ENCODE measurements at regions not wholly inside any gene's neighbourhood (a gene's known extent, or its start where the extent isn't known, plus 50 kb on each side); places are given as distances from the start of the nearest gene placed in this dataset.
"Not testable (repeated sequence)": the region's sequence is repeated elsewhere in the genome, so short reads cannot be mapped to it uniquely, and the experiment has no call there.

DNA sequence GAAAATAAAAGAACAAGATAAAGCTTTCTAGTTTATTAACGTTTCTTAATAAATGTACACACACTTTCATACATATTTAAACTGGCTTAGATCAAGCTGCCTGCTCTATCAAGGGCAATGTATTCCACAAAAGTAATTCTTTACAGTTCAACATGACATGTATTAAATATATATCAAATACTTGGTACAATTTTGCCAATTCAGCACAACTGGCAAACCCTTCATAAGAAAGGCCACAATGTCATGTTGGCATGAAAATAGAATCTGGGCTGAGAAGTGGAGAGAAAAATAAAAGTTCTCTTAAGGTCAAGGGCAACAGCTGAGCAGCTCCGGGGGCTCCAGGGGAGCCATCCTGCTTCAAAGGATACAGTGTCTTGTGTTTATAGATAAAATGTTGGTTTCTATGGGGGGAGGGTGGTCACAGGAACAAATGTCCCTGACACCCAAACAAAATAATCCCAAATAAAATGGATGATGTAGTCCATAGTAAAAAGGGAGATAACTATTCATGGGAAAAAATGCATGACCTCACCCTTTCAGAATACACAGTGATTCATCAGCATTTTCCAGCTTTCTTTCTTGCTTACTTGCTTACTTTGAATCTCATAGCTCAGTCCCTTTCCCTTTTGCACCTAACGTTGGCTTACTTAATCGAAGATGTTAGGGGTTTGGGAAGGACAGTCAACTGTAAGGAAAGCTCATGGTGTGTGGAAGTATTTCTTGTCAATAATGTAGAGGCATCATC, 494.9 kb downstream of the NYAP2 start:
- DNase-seq: no peak

DNA sequence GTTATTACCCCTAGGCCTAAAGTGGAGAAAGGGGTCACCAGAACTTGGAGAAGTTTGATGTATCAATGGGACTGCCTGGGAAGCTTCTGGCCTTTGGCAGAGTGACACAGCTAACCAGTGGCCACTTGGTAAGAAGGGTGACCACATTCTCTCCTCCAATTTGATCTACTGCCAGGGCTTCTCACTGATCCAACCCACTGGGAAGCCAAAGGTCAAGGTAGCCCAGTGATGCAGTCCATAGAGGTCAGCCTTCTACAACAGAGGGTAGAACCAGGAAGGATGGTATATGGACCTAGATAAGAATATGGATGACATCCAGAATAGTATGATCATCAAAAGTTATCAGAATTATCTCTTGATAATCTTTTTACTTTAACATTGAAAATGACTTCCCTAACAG, 493.6 kb downstream of the NYAP2 start:
- no peak for DNase-seq

DNA sequence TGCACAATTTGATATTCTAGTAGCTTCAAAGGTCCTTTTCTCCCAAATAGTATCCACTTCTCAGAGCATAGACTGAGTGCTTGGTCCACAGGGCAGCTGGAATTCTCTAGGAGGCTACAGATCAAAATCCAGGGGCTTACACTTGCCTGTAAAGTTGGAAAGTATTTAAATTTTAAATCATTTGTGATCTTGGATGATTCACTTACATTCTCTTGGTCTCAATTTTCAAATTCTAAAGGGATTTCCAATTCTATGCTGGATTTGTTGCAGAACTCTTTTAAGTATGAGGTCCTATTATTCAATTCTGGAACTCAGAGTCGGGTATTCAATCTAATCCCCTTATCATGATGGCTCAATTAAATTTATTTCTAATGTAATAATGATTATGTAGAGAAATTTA, 492.3 kb downstream of the NYAP2 start:
- DNase-seq: no peak

DNA sequence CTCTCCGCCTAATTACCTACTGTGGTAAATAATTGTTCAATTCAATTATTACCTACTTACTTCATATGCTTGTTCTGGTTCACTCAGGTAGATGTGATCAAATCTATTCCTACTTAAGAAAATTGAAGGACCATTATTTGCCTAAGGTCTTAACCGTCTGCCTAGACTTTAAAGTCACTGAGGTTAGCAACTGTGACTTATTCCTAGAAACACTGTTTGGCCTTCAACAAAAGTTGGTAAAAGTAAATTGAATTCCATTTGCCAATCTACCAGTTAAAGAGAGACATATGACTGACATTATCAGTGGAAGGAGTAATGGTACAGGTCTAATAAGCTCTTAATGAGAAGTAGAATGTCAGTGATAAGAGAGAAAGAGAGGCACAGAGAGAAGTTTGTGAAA, 491.5 kb downstream of the NYAP2 start:
- DNase-seq: no peak

DNA sequence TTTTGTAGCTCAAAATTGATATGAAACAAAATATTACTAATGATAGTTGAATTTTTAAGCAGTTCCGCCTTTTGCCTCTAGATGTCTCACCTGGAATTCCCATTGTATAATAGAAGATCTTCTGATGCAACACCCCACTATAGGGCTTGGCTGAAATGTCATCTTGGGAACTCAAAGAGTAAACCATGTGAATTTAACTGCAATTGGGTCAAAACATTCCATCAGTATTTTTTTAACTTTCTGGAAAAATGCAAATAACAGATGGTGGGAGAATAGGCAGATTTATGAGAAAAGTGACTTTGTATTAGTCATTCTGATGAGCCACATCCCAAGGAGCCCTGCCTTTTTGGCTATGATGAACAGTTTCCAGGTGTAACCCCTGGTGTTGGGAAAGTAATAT, 489.9 kb downstream of the NYAP2 start:
- no peak for DNase-seq

DNA sequence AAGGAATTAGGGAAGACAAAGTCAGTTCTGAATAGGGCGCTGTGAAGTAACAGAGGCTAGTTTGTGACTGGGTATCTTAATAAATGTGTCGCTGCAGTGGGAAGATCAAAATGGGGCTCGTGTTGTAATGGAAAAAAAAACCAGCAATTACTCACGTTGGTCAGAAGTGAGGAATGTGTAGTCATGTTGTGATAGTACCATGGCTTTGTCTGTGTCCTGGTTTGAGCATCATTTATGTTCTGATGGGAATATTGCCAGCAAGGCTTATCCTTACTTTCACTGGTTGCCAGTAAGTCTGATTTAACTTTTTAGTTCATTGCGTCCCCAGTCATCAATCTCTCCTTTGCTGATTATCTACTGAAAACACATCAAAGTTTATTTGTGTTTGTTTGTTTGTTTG, 467.6 kb downstream of the NYAP2 start:
- no peak for DNase-seq

DNA sequence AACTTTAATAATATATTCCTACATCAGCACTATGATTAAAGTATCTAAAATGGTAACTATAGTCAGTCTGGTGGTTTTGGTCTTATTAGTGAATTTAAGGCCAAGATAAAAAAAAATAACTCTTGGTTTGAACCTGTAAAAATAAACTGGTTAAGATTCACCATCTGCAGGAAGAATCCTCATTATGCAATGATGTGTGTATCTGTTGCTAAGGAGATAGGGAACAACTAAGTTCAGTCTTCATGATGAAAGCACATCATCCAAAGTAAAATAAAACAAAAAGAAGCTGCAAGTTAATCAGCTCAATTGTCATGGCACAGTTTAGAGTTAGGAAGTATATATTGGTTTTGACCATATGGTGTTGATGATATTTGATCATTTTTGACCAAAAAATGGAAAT, 466.0 kb downstream of the NYAP2 start:
- DNase-seq: no peak

DNA sequence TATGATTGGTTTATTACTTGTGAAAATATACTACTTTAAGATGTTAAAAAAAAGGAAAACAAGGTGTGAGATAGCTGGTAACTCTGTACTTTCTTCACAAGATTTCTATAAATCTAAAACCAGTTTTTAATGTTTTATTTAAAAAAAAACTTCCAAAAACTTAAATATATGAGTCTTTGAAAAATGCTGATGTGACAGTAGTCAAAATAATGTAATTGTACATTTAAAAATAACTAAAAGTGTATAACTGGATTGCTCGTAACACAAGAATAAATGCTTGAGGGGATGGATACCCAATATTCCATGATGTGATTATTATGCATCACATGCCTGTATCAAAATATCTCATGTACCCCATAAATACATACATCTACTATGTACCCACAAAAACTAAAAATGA, 464.9 kb downstream of the NYAP2 start:
- DNase-seq: no peak

DNA sequence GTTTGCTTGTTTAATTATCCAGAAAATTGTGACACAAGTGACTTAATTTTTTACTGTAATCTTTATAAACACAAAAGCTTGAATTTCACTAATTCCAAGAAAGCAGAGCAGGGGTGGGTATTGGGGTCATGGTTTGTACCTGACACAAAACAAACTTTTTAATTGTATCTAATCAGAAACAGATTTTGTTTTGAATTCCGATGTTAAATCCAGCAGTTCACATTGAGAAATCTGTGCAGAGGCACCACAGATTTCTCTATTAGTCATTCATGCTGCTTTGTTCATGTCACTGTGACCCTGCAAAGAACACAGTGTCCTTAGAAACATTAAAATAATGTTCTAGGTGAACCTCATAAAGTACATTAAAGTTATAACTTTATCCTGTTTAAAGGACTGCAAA, 443.4 kb downstream of the NYAP2 start:
- DNase-seq: no peak

DNA sequence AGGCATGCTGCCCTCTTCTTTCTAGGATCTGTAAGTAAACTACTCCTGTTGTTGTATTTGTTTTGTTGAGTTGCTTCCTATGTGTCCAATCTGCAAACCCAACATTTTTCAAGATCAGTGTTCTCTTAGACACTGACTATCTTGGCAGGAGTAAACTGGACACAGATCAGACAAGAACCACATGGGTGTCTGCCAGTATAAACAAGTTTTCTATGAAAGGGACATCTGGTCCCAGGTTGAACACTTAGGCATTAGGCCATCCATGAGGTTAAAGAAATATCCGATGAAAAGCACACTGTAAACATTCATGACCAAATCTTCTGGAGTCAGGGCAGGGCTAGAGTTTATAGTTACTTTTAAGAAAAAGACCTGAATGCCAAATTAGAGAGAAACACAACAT, 441.8 kb downstream of the NYAP2 start:
- no peak for DNase-seq

DNA sequence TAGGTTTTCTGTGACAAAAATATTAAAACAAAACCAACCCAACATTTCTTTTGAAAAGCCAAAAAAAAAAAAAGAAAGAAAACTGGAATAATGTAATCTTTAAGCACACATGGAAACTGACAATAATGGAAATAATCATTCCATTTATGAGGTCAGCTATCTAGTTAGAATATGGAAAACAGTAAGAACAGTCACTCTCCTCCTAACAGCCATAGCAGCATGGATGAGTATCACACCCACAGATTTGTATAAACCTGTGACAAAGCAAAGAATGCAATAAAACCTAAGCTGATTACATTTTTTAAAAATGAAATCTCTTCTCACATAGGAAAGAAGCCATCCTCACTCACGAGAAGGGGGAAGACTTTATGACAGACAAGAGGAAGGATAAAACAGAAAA, 437.8 kb downstream of the NYAP2 start:
- DNase-seq: no peak

DNA sequence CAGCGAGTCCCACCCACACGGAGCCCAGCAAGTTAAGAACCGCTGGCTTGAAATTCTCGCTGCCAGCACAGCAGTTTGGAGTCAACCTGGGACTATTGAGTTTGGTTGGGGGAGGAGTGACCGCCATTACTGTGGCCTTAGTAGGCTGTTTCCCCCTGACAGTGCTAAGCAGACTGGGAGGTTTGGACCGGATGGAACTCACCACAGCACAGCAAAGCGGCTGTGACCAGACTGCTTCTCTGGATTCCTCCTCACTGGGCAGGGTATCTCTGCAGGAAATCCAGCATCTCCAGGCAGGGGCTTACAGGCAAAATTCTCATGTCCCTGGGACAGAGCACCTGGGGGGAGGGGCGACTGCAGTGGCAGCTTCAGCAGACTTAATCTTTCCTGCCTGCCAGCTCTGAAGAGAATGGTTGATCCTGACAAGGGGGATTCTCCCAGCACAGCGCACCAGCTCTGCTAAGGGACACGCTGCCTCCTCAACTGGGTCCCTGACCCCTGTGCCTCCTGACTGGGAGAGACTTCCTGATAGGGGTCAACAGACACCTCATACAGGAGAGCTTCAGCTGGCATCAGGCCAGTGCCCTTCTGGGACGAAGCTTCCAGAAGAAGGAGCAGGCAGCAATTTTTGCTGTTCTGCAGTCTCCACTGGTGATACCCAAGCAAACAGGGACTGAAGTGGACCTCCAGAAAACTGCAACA, 425.4 kb downstream of the NYAP2 start:
- DNase-seq: no peak

DNA sequence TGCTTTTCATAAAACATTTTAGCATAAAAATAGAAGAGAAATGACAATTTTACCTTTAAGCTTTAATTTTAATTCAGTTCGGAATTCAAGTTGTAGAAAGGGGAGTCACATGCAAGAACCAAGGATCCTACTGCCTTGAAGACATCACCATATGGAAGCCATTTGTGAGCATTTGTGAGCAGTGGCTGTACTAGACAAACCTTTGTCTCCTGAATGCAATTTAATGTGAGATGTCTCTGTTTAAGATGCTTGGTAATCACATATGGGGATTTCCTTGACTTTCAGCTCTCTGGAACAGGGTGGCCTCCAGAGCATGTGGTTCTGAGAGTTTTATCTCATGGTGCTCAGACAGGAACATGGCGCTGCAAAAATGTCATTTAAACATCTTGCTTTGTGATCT, 421.8 kb downstream of the NYAP2 start:
- no peak for DNase-seq

DNA sequence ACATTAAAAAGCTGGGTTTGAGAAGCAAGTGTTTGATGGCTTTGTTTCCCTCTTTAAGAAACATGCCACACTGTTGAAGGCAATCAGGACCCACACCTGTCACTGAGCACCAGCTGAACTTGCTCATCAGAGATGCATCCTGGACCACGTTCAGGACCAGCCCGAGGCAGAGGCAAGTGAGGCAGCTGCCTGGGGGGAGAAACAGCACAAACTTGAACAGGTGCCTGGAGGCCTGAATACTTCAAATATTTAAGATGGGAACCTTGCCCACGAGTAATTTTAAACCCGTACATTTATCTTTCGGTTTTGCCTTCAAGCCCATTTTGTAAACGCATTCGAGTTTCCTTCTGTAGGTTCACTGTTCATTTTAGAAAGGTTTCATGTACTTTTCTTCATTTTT, 421.3 kb downstream of the NYAP2 start:
- DNase-seq: no peak

DNA sequence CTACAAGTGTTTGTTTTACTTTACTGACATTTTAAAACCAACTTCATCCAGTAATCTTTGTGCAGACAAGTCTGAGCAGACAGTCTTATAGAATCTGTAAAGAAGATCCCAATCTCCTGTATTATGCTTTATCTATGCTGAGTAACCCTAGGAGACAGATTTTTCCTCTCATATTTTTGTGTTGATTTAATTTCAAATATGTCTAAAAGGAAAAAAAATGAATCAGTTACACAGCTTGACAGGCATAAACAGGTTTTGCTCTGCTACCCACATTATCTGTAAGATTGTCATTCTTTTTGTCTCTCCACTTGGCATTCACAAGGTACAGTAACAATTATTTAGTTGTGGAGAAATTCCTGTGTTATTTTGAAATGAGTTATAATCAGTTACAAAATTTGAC, 415.0 kb downstream of the NYAP2 start:
- no peak for DNase-seq

DNA sequence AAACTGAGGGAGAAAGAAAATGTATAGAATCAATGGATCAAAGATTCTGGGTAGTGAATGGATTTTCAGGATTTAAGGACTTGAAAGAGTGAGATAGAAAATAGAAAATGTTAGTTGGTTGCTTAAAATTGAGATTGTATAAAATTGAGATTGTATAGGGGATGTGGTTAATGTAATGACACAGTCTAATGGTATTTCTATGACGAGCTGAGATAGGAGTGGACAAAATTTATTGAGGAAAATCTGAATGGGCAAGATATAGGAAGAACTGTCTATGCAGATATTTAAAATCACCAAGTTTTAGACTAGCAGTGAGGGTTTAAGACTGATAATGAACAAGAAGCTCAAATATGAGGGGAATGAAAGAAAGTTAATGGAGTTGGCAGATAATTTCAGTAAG, 406.6 kb downstream of the NYAP2 start:
- no peak for DNase-seq

DNA sequence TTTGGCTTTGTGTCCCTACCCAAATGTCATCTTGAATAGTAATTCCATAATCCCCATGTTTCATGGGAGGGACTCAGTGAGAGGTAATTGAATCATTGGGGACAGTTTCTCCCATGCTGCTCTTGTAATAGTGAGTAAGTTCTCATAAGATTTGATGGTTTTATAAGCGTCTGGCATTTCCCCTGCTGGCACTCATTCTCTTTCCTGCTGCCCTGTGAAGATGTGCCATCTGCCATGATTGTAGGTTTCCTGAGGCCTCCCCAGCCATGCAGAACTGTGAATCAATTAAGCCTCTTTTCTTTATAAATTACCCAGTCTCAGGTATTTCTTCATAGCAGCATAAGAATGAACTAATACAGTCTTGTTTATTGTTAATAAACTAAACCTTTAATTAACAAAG, 402.6 kb downstream of the NYAP2 start:
- DNase-seq: not testable (repeated sequence)

DNA sequence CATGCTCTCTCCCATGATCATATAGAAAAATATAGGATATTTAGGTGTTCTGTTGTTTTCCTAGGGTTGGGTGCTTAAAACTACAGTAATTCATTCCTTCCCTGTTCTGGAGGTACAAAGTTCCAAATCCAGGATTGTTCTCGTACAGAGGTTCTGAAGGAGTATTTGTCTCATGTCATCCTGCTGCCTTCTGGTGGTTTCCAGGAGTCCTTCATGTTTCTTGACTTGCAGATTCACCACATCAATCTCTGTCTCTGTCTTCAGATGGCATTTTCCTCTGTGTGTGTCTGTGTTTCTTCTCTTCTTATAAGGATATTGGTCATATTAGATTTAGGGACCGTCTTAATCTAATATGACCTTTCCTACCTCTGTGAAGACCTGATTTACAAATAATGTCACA, 397.9 kb downstream of the NYAP2 start:
- no peak for DNase-seq

DNA sequence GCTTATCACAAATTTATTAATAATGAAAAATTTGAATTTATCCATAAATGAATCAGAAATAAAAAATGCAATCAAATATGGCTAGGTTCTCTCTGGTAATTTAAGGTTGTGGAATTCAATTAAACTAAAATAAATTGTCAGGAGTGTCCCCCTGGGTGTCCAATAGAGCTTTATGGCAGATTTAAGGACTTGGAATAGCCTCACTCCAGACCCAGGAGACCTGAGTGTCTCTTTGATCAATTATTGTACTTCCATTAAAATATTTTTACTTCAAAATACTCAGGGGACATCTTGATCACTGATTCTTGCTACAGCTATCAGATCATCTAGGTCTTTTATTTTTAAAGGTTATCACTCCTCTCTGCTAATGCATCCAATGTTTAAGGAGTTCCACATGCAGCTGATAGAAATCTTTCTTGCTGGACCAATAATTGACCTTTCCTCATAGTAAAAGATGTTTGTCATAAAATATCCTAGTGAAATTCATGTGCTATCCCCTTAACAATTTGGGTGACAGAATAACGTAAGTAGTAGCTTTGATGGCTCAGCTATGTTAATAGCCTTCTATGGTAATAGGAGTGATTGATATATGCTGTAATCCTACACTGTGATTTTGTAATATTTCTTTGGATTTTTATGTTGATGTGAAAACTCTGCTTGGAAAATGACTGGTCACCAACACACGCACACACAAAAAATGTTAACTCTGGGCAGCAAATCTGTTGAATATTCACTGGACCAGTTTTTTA, 395.3 kb downstream of the NYAP2 start:
- DNase-seq: no peak

DNA sequence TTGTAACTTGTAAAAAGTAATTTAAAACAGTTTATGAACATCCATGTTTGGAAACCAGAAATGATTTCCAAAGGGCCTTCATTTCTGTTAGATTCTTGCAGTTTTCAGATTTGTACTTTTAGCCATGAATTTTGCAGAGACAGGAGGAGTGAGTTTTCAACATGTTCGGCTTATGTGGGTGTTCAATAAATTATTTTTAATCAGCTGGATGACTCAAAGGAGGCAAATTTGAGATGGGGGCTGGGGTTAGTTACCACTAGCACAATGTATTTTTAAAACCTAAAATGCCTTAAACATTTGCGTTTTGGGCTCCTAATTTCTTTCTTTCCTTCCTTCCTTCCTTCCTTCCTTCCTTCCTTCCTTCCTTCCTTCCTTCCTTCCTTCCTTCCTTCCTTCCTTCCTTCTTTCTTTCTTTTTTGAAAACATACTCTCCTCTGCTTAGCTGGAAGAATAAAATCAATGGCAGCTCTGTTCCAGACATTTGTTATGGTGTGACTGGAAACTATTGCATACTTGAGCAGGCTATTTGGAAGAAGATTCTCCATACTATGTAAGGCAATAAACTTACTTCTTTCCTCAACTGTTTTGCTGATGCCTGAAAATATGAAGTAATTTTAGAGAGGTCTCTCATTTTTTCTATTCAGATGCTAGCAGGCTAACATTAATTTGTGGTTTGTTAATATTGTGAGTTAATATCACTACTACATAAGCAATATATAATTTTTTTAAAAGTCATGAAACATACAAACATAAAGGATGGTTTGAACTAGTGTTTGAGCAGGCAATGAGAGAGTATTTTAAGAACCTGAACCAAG, 394.4 kb downstream of the NYAP2 start:
- no peak for DNase-seq

DNA sequence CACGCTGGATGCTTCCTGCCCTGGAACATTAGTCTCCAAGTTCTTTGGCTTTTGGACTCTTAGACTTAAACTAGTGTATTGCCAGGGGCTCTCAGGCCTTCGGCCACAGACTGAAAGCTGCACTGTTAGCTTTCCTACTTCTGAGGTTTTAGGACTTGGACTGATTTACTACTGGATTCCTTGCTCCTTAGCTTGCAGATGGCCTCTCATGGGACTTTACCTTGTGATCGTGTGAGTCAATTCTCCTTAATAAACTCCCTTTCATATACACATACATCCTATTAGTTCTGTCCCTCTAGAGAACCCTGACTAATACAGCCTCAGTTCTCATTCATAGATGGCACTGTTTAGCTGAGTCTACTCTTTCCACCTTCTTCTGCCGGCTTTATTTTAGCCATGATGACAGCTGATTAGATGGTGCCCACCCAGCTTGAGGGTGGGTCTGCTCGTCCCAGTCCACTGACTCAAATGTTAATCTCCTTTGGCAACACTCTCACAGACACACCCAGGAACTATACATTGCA, 389.1 kb downstream of the NYAP2 start:
- DNase-seq: no peak

DNA sequence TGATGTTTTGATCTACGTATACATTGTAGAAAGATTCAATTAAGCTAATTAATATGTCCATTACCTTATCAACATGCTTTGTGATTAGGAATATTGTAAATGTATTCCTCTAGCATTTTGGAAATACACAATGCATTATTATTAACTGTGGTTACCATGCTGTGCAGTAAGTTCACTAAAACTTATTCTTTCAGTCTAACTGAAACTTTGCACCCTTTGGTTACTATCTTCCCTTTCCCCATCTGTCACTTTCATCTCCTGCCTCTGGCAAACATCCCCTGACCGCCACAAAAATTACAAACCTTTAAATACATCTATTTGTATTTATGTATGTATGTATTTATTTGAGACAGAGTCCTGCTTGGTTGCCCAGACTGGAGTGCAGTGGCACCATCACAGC, 388.0 kb downstream of the NYAP2 start:
- DNase-seq: no peak

DNA sequence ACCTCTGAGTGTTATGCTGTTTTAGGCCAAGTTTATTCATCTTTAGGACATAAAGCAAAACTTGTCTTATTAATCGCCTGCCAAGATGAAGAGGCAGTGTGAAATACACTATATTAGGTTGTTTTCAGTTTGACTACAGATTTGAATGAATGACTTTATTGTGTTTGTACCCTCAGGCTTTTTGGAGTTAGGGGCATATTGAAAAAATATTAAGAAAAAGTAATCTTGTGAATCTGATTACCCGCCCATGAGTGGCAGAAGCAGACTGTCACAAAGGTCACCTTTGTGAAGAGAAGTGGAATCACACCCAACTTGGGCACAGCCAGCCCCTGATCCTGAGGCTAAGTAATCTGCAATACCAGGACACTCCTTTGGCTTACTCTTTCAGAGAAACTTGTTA, 382.5 kb downstream of the NYAP2 start:
- DNase-seq: no peak

All from stimulated activated CD4-positive, alpha-beta T cell treated with anti-CD3 and anti-CD28 coated beads, Interleukin-2, amount 100 ng/mL, for 24 hours (primary cell).